ENCODE measurements at regions not wholly inside any gene's neighbourhood (a gene's known extent, or its start where the extent isn't known, plus 50 kb on each side); places are given as distances from the start of the nearest gene placed in this dataset.

DNA sequence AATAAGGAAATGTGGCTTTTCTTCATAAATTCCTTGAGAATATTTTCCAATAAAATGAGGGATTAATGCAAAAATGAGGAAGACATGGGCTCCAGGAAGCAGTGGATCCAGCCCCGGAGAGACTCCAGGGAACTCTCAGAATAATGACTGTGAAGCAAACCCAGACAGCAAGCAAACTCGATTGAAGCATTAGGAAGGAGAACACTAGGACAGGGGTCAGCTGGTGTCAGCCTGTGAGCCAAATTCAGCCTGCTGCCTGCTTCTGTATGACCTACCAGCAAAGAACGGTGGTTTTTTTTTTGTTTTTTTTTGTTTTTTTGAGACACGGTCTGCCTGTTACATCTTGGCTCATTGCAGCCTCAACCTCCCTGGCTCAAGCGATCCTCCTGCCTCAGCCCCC lies 133.9 kb upstream of the FOXN2 start:
- TF ChIP-seq, protein P1, sequence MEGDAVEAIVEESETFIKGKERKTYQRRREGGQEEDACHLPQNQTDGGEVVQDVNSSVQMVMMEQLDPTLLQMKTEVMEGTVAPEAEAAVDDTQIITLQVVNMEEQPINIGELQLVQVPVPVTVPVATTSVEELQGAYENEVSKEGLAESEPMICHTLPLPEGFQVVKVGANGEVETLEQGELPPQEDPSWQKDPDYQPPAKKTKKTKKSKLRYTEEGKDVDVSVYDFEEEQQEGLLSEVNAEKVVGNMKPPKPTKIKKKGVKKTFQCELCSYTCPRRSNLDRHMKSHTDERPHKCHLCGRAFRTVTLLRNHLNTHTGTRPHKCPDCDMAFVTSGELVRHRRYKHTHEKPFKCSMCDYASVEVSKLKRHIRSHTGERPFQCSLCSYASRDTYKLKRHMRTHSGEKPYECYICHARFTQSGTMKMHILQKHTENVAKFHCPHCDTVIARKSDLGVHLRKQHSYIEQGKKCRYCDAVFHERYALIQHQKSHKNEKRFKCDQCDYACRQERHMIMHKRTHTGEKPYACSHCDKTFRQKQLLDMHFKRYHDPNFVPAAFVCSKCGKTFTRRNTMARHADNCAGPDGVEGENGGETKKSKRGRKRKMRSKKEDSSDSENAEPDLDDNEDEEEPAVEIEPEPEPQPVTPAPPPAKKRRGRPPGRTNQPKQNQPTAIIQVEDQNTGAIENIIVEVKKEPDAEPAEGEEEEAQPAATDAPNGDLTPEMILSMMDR (IDR thresholded peaks at IDR 0.05; ENCODE audit: insufficient read depth, low read length, missing control alignments): no peak
- ChIA-PET CTCF (no interaction called here), POLR2A (no interaction called here)
- H3K4me3 ChIP-seq (ENCODE audit: low read depth, low read length): no peak overlapping the region
- DNase-seq (ENCODE audit: low read depth, low spot score): no peak

DNA sequence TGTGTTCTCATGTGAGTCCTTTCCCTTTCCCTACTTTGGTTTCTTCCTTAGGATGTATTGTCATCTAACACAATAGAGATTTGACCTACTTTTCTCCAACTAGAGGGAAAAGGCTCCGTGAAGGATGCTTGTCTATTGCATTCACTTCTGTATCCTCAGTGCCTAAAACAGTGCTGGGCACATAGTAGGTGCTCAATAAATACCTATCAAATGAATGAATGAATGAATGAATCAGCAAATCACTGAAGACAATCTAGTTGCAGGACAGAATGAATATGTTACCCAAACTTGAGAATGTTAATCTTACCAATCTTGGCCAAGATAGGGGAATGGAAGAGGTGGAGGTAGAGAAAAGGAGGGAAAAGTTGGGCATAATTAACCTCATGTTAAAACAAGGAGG lies 131.2 kb upstream of the FOXN2 start:
- ChIA-PET CTCF (no interaction called here), POLR2A (no interaction called here)
- TF ChIP-seq, protein P1 (IDR thresholded peaks at IDR 0.05; ENCODE audit: insufficient read depth, low read length, missing control alignments): no peak
- no peak for DNase-seq (ENCODE audit: low read depth, low spot score)
- H3K4me3 ChIP-seq (ENCODE audit: low read depth, low read length): no peak overlapping the region

DNA sequence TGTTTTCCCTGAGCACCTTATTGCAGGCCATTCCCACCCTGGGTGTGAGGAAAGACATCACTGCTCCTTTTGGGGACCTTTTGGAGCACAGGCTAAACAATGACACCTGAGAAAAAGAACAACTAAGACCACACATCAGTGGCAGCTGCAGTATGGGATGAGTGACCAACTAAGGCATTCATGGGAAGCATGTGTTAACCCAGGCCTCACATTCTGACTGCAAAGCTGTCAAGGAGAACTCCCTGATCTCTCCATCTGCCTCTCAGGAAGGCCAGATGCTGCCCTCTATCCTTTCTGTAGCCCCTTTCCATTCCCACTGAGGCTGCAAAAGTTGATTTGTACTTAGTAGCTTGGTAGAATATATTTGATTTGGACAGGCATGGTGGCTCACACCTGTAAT lies 130.5 kb upstream of the FOXN2 start:
- H3K4me3 ChIP-seq (ENCODE audit: low read depth, low read length): no peak overlapping the region
- TF ChIP-seq, protein P1 (IDR thresholded peaks at IDR 0.05; ENCODE audit: insufficient read depth, low read length, missing control alignments): no peak
- no peak for DNase-seq (ENCODE audit: low read depth, low spot score)
- CTCF ChIA-PET: no interaction called here
- POLR2A ChIA-PET: no interaction called here

DNA sequence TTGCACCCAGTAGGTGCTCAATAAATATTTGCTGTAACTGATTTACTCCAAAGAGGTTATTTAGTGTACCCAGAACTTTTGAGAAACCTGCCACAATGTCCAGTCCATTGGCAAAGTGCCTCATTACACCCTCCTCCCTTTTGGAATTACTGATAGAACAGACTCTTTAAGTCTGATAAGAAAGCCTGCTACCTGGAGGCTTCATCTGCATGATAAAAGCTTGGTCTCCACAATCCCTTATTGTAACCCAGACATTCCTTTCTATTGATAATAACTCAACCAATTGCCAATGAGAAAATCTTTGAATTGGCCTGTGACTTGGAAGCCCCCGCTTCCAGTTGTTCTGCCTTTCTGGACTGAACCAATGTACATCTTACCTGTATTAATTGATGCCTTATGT lies 127.0 kb upstream of the FOXN2 start:
- ChIA-PET CTCF (no interaction called here), POLR2A (no interaction called here)
- H3K4me3 ChIP-seq (ENCODE audit: low read depth, low read length): no peak overlapping the region
- TF ChIP-seq, protein P1 (IDR thresholded peaks at IDR 0.05; ENCODE audit: insufficient read depth, low read length, missing control alignments): no peak
- no peak for DNase-seq (ENCODE audit: low read depth, low spot score)

DNA sequence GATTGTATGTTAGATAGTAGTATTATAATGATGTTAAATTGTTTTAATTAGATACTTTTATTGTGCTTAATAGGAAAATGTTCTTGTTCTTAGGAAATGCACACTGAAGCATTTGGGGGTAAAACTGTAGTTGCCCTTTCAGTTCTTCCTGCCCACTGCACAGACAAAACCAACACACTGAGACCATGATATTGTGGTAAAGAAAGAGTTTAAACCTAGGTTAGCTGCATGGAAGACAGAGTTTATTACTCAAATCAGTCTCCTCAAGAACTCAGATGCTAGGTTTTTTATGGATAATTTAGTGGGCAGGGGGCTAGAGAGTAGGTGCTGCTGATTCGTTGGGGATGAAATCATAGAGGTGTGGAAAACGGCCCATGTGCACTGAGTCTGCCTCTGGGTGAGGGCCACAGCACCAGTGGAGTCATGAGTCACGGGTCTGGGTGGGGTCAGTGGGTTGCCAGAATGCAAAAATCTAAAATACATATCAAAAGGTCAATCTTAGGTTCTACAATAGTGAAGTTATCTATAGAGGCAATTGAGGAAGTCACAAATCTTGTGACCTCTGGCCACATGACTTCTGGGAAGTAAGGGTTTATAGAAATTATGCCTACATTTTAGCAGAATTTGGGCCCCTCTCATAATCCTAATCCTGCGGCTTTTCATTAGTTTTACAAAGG lies 124.8 kb upstream of the FOXN2 start:
- CTCF ChIA-PET: no interaction called here
- no peak overlapping the region for H3K4me3 ChIP-seq (ENCODE audit: low read depth, low read length)
- no peak for DNase-seq (ENCODE audit: low read depth, low spot score)
- POLR2A ChIA-PET: no interaction called here
- TF ChIP-seq, protein P1 (IDR thresholded peaks at IDR 0.05; ENCODE audit: insufficient read depth, low read length, missing control alignments): no peak

DNA sequence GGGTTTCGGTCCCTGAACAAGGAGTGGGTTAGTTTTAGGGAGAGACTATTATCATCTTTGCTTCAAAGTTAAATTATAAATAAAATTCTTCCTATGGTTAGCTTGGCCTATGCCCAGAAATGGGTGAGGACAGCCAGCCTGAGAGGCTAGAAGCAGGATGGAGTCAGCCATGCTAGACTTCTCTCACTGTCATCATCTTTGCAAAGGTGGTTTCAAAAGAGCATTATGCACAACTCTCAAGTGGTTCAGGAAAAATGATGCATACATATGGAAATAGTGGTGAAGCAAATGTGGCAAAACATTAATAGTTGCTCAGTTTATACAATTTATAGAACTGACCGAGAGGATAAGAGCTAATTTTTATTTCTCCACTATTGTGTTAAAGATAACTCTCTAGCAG lies 124.3 kb upstream of the FOXN2 start:
- no peak for DNase-seq (ENCODE audit: low read depth, low spot score)
- ChIA-PET CTCF (interaction anchor here (1.1 kb wide), 1 partner anchor 101 kb away, joined by 3 read pairs; no protein-coding TSS in a partner anchor), POLR2A (no interaction called here)
- TF ChIP-seq, protein P1 (IDR thresholded peaks at IDR 0.05; ENCODE audit: insufficient read depth, low read length, missing control alignments): no peak
- H3K4me3 ChIP-seq (ENCODE audit: low read depth, low read length): no peak overlapping the region

All from AG04449 (cell line).